ENCODE measurements at regions not wholly inside any gene's neighbourhood (a gene's known extent, or its start where the extent isn't known, plus 50 kb on each side); places are given as distances from the start of the nearest gene placed in this dataset.
"Not testable (repeated sequence)": the region's sequence is repeated elsewhere in the genome, so short reads cannot be mapped to it uniquely, and the experiment has no call there.

DNA sequence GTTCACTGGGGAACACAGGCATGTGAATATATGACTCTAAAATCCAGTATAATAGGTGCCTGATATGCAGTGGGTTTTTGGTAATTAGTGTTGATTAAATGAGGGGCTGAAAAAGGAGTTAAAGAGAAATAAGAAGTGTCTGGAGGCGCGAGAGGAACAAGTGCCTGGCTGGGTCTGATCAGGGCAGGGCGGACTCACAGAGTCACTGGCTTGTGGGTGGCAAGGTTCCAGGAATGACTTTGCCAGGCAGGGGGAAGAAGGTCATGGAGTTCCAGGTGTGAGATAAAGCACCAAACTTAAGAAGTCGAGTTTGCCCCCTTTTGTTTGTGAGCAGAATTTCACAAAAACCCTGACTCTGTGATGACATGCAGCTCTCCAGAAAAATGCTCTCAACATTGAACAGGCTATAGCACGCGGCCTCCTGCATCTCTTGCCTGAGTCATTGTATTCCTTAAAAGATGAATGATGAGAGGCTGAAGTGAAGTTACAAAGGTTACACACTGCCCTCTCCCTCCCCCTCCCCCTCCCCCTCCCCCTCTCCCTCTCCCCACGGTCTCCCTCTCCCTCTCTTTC is 63.0 kb upstream of the LMCD1 start:
- peak; percentile 79 for DNase-seq (ENCODE audit: low read depth)
- TF ChIP-seq, protein P1, sequence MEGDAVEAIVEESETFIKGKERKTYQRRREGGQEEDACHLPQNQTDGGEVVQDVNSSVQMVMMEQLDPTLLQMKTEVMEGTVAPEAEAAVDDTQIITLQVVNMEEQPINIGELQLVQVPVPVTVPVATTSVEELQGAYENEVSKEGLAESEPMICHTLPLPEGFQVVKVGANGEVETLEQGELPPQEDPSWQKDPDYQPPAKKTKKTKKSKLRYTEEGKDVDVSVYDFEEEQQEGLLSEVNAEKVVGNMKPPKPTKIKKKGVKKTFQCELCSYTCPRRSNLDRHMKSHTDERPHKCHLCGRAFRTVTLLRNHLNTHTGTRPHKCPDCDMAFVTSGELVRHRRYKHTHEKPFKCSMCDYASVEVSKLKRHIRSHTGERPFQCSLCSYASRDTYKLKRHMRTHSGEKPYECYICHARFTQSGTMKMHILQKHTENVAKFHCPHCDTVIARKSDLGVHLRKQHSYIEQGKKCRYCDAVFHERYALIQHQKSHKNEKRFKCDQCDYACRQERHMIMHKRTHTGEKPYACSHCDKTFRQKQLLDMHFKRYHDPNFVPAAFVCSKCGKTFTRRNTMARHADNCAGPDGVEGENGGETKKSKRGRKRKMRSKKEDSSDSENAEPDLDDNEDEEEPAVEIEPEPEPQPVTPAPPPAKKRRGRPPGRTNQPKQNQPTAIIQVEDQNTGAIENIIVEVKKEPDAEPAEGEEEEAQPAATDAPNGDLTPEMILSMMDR (IDR thresholded peaks at IDR 0.05; ENCODE audit: insufficient read depth, low read length, severe bottlenecking) = no peak
- Histone ChIP-seq H3K4me3 (ENCODE audit: low read depth, low read length) (no peak overlapping the region), H3K36me3 (ENCODE audit: control insufficient read depth, insufficient read depth, low read length) (no peaks in the 10 kb centered on the region), H3K27me3 (ENCODE audit: control insufficient read depth, insufficient read depth, low read length) (no peaks in the 10 kb centered on the region)
- no peak for FAIRE-seq

- not testable (repeated sequence) for H3K27me3 ChIP-seq (ENCODE audit: control insufficient read depth, insufficient read depth, low read length); H3K36me3 ChIP-seq (ENCODE audit: control insufficient read depth, insufficient read depth, low read length); H3K4me3 ChIP-seq (ENCODE audit: low read depth, low read length); DNase-seq (ENCODE audit: low read depth); FAIRE-seq
These were observed 61.5 kb upstream of the LMCD1 start for GRCh38 chr3:8440142-8440541.

- FAIRE-seq = no peak
- TF ChIP-seq, protein P1 (IDR thresholded peaks at IDR 0.05; ENCODE audit: insufficient read depth, low read length, severe bottlenecking) = peak; percentile 83
These were observed 59.6 kb upstream of the LMCD1 start for GRCh38 chr3:8441969-8442559.

GRCh38 chr3:8442993-8443650 is 58.5 kb upstream of the LMCD1 start:
- TF ChIP-seq, protein P1 (IDR thresholded peaks at IDR 0.05; ENCODE audit: insufficient read depth, low read length, severe bottlenecking) = no peak
- no peak for FAIRE-seq
- Histone ChIP-seq H3K36me3 (ENCODE audit: control insufficient read depth, insufficient read depth, low read length) (no peaks in the 10 kb centered on the region), H3K27me3 (ENCODE audit: control insufficient read depth, insufficient read depth, low read length) (no peaks in the 10 kb centered on the region), H3K4me3 (ENCODE audit: low read depth, low read length) (no peak overlapping the region)
- DNase-seq (ENCODE audit: low read depth) = no peak

More at GRCh38 chr3:8441969-8442559, 59.6 kb upstream of the LMCD1 start:
- DNase-seq (ENCODE audit: low read depth) = peak; percentile 62
- Histone ChIP-seq H3K27me3 (ENCODE audit: control insufficient read depth, insufficient read depth, low read length) (no peaks in the 10 kb centered on the region), H3K36me3 (ENCODE audit: control insufficient read depth, insufficient read depth, low read length) (no peaks in the 10 kb centered on the region), H3K4me3 (ENCODE audit: low read depth, low read length) (no peak overlapping the region)

GRCh38 chr3:8443829-8444791 is 57.5 kb upstream of the LMCD1 start:
- DNase-seq (ENCODE audit: low read depth) (peak; percentile 98), FAIRE-seq (peak; percentile 90)
- H3K4me3 ChIP-seq (ENCODE audit: low read depth, low read length) = no peak overlapping the region
- TF ChIP-seq, protein P1 (IDR thresholded peaks at IDR 0.05; ENCODE audit: insufficient read depth, low read length, severe bottlenecking) = no peak
- no peaks in the 10 kb centered on the region for H3K36me3 ChIP-seq (ENCODE audit: control insufficient read depth, insufficient read depth, low read length)
- no peaks in the 10 kb centered on the region for H3K27me3 ChIP-seq (ENCODE audit: control insufficient read depth, insufficient read depth, low read length)

GRCh38 chr3:8444883-8445282 is 56.7 kb upstream of the LMCD1 start:
- Histone ChIP-seq H3K36me3 (ENCODE audit: control insufficient read depth, insufficient read depth, low read length) (no peaks in the 10 kb centered on the region), H3K4me3 (ENCODE audit: low read depth, low read length) (no peak overlapping the region), H3K27me3 (ENCODE audit: control insufficient read depth, insufficient read depth, low read length) (no peaks in the 10 kb centered on the region)
- FAIRE-seq (no peak), DNase-seq (ENCODE audit: low read depth) (no peak)
- TF ChIP-seq, protein P1 (IDR thresholded peaks at IDR 0.05; ENCODE audit: insufficient read depth, low read length, severe bottlenecking) = no peak

Measured in bronchial epithelial cell (primary cell).